ENCODE measurements at regions not wholly inside any gene's neighbourhood (a gene's known extent, or its start where the extent isn't known, plus 50 kb on each side); places are given as distances from the start of the nearest gene placed in this dataset.

GRCh38 chr9:117464941-117465616 lies 50.2 kb upstream of the ASTN2 start:
- no peak for TF ChIP-seq CTCF (IDR thresholded peaks at IDR 0.05)
- TF ChIP-seq POLR2A (IDR thresholded peaks at IDR 0.05) = no peak
- no peak for TF ChIP-seq EP300 (IDR thresholded peaks at IDR 0.05)

Measured in stomach (tissue), 4 donors.